H1 (cell line): ENCODE measurements at regions not wholly inside any gene's neighbourhood (a gene's known extent, or its start where the extent isn't known, plus 50 kb on each side); places are given as distances from the start of the nearest gene placed in this dataset.

Source experiments
- CREB1 ChIP-seq: IDR thresholded peaks from 2 replicates; pipeline ENCODE4 v1.6.1; 2012; ENCODE audit warnings: inconsistent platforms
- RAD21 ChIP-seq, 2 experiments: IDR thresholded peaks in 1 of 2; conservative IDR thresholded peaks in 1 of 2; 2 replicates each; pipeline ENCODE4 v1.6.1; 2011; ENCODE audit warnings: low read depth in 2 of 2, low read length in 2 of 2, improper control_type of control experiment in 1 of 2, inconsistent platforms in 1 of 2, mild to moderate bottlenecking in 1 of 2, moderate library complexity in 1 of 2

- TF ChIP-seq CREB1 (no peak), RAD21 (IDR thresholded peaks at IDR 0.05 in 1 of 2, conservative IDR thresholded peaks at IDR 0.05 in 1 of 2; ENCODE audit: low read depth in 2 of 2, low read length in 2 of 2) (no peak)
Measured at GRCh38 chr15:26001201-26001600, 138.1 kb upstream of the ATP10A start.
